ENCODE measurements at regions not wholly inside any gene's neighbourhood (a gene's known extent, or its start where the extent isn't known, plus 50 kb on each side); places are given as distances from the start of the nearest gene placed in this dataset.
"Not testable (repeated sequence)": the region's sequence is repeated elsewhere in the genome, so short reads cannot be mapped to it uniquely, and the experiment has no call there.

GRCh38 chr12:62005615-62006014, 254.6 kb upstream of the USP15 start:
- H3K4me1 Mint-ChIP-seq: no peaks in the 10 kb centered on the region

GRCh38 chr12:62006076-62006732, 254.0 kb upstream of the USP15 start:
- no peak for DNase-seq (ENCODE audit: low spot score in 2 of 2, unreplicated experiment in 2 of 2)
- no peaks in the 10 kb centered on the region for H3K4me1 Mint-ChIP-seq
- no peak overlapping the region for H3K4me3 Mint-ChIP-seq
- H3K9me3 Mint-ChIP-seq: no peaks in the 10 kb centered on the region
- peak; percentile 53 for TF ChIP-seq CTCF (IDR thresholded peaks at IDR 0.05; ENCODE audit: unreplicated experiment)
- H3K36me3 Mint-ChIP-seq: no peaks in the 10 kb centered on the region
- no peak overlapping the region for H3K27ac Mint-ChIP-seq
- peaks cover 3% of the 10 kb centered on the region for H3K27me3 Mint-ChIP-seq (ENCODE audit: low read depth)

More at GRCh38 chr12:62005615-62006014, 254.6 kb upstream of the USP15 start:
- no peaks in the 10 kb centered on the region for H3K9me3 Mint-ChIP-seq
- no peak overlapping the region for H3K27ac Mint-ChIP-seq
- no peak for TF ChIP-seq CTCF (IDR thresholded peaks at IDR 0.05; ENCODE audit: unreplicated experiment)
- H3K27me3 Mint-ChIP-seq (ENCODE audit: low read depth): peaks cover 3% of the 10 kb centered on the region
- H3K36me3 Mint-ChIP-seq: no peaks in the 10 kb centered on the region
- no peak overlapping the region for H3K4me3 Mint-ChIP-seq
- no peak for DNase-seq (ENCODE audit: low spot score in 2 of 2, unreplicated experiment in 2 of 2)

DNA sequence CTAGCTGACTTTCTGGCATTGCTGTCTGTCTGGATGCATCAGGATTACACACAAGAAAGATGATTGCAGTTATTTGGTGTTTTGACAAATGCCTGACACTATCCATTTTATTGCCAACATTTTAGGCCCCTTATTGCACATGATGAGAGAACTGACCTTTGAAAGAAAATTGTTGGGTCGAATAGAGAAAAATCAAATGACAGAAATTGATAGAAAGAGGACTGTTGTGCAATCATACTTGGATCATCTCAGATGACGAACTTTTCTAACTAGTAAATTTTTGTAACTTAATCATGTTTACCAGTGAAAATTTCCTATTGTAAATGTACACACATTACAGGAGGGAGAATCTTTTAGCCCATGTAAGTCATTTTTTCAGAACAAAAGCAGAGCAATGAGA, 251.5 kb upstream of the USP15 start:
- Mint-ChIP-seq H3K27ac (no peak overlapping the region), H3K4me3 (no peak overlapping the region)

GRCh38 chr12:62009445-62009844, 250.8 kb upstream of the USP15 start:
- no peaks in the 10 kb centered on the region for H3K36me3 Mint-ChIP-seq
- no peak overlapping the region for H3K27ac Mint-ChIP-seq
- TF ChIP-seq CTCF (IDR thresholded peaks at IDR 0.05; ENCODE audit: unreplicated experiment): no peak
- no peak for DNase-seq (ENCODE audit: low spot score in 2 of 2, unreplicated experiment in 2 of 2)
- no peaks in the 10 kb centered on the region for H3K9me3 Mint-ChIP-seq
- H3K4me3 Mint-ChIP-seq: no peak overlapping the region
- no peaks in the 10 kb centered on the region for H3K4me1 Mint-ChIP-seq
- peaks cover 3% of the 10 kb centered on the region for H3K27me3 Mint-ChIP-seq (ENCODE audit: low read depth)

More for the DNA sequence above, 251.5 kb upstream of the USP15 start:
- DNase-seq (ENCODE audit: low spot score in 2 of 2, unreplicated experiment in 2 of 2): no peak
- no peaks in the 10 kb centered on the region for H3K36me3 Mint-ChIP-seq
- no peaks in the 10 kb centered on the region for H3K9me3 Mint-ChIP-seq
- H3K27me3 Mint-ChIP-seq (ENCODE audit: low read depth): peaks cover 3% of the 10 kb centered on the region
- no peak for TF ChIP-seq CTCF (IDR thresholded peaks at IDR 0.05; ENCODE audit: unreplicated experiment)
- no peaks in the 10 kb centered on the region for H3K4me1 Mint-ChIP-seq

- H3K36me3 Mint-ChIP-seq; H3K4me3 Mint-ChIP-seq; H3K27me3 Mint-ChIP-seq (ENCODE audit: low read depth); H3K9me3 Mint-ChIP-seq; H3K4me1 Mint-ChIP-seq; DNase-seq (ENCODE audit: low spot score in 2 of 2, unreplicated experiment in 2 of 2); H3K27ac Mint-ChIP-seq: not testable (repeated sequence)
Observed at GRCh38 chr12:62010331-62010906, 249.8 kb upstream of the USP15 start.

DNA sequence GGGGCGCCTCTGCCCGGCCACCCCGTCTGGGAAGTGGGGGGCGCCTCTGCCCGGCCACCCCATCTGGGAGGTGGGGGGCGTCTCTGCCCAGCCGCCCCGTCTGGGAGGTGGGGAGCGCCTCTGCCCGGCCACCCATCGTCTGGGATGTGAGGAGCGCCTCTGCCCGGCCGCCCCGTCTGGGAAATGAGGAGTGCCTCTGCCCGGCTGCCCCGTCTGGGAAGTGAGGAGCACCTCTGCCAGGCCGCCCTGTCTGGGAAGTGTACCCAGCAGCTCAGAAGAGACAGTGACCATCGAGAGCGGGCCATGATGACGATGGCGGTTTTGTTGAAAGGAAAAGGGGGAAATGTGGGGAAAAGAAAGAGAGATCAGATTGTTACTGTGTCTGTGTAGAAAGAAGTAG, 249.2 kb upstream of the USP15 start:
- H3K27ac Mint-ChIP-seq; H3K4me3 Mint-ChIP-seq; H3K4me1 Mint-ChIP-seq; H3K9me3 Mint-ChIP-seq; DNase-seq (ENCODE audit: low spot score in 2 of 2, unreplicated experiment in 2 of 2); H3K36me3 Mint-ChIP-seq; H3K27me3 Mint-ChIP-seq (ENCODE audit: low read depth): not testable (repeated sequence)
